Nephron (organoid): ENCODE measurements at regions not wholly inside any gene's neighbourhood (a gene's known extent, or its start where the extent isn't known, plus 50 kb on each side); places are given as distances from the start of the nearest gene placed in this dataset.
"Not testable (repeated sequence)": the region's sequence is repeated elsewhere in the genome, so short reads cannot be mapped to it uniquely, and the experiment has no call there.

Experiments
- H3K27ac Mint-ChIP-seq, 3 experiments: 2 replicates each; pipeline ENCODE4 v1.8.0; 2020; ENCODE audit warnings: mixed read lengths in 3 of 3, mild to moderate bottlenecking in 2 of 3, moderate library complexity in 1 of 3
- H3K27me3 Mint-ChIP-seq: 2 replicates; pipeline ENCODE4 v1.8.0; 2021; ENCODE audit warnings: low read depth, mild to moderate bottlenecking, moderate library complexity, mixed read lengths
- H3K36me3 Mint-ChIP-seq: 2 replicates; pipeline ENCODE4 v1.8.0; 2020; ENCODE audit warnings: low read depth, mixed read lengths
- H3K4me1 Mint-ChIP-seq: 2 replicates; pipeline ENCODE4 v1.8.0; 2020; ENCODE audit warnings: mixed read lengths
- H3K4me3 Mint-ChIP-seq, 3 experiments: 2 replicates each; pipeline ENCODE4 v1.8.0; 2020; ENCODE audit warnings: mild to moderate bottlenecking in 3 of 3, mixed read lengths in 3 of 3, moderate library complexity in 2 of 3
- H3K9me3 Mint-ChIP-seq: 2 replicates; pipeline ENCODE4 v1.8.0; 2020; ENCODE audit warnings: mixed read lengths
- TF ChIP-seq, protein P1 (sequence below), 3 experiments: fragments of 200-600 bp; sonication (generic); IDR thresholded peaks; one replicate each; pipeline ENCODE4 v1.5.0; 2021; ENCODE audit warnings: antibody characterized with exemption in 3 of 3; ENCODE audit not compliant: unreplicated experiment in 3 of 3

DNA sequence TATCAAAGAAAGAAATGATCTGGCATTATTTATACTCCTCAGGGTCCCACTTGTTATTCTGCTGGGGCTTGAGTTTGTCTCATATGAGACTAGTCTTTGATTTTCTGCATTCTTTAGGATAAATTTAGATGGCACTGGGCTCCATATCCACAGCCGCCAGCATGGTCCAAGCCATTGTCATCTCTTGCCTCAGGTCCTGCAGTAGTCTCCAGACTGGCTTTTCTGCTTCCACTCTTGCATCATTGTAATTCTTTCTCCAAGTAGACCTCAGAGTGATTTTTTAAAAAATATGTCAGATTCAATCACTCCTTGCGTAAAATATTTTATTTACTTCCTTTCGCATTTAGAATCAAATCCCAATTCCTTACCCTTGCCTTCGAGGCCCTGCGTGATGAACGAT is 50.4 kb upstream of the ST3GAL6 start:
- Mint-ChIP-seq H3K27me3 (no peaks in the 10 kb centered on the region), H3K36me3 (no peaks in the 10 kb centered on the region), H3K4me1 (peaks cover 17% of the 10 kb centered on the region), H3K4me3 (no peak overlapping the region), H3K27ac (no peak overlapping the region), H3K9me3 (no peaks in the 10 kb centered on the region)
- TF ChIP-seq, protein P1, sequence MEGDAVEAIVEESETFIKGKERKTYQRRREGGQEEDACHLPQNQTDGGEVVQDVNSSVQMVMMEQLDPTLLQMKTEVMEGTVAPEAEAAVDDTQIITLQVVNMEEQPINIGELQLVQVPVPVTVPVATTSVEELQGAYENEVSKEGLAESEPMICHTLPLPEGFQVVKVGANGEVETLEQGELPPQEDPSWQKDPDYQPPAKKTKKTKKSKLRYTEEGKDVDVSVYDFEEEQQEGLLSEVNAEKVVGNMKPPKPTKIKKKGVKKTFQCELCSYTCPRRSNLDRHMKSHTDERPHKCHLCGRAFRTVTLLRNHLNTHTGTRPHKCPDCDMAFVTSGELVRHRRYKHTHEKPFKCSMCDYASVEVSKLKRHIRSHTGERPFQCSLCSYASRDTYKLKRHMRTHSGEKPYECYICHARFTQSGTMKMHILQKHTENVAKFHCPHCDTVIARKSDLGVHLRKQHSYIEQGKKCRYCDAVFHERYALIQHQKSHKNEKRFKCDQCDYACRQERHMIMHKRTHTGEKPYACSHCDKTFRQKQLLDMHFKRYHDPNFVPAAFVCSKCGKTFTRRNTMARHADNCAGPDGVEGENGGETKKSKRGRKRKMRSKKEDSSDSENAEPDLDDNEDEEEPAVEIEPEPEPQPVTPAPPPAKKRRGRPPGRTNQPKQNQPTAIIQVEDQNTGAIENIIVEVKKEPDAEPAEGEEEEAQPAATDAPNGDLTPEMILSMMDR (IDR thresholded peaks at IDR 0.05; ENCODE audit: unreplicated experiment in 3 of 3): no peak

DNA sequence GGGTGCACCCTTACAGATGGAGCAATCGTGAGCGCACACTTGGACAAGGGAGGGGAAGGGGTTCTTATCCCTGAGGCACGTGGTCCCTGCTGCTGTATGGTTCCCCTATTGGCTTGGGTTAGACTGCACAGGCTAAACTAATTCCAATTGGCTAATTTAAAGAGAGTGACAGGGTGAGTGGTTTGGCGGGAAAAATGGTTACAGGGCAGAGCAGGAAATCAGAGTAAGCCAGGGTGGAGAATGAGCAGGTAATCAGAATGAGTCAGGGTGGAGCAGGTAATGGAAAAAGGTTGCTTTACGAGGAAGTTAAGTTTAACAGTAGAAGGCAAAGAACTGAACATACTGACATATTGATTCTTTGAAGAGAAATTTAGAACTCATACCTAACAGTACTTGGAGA is 49.8 kb upstream of the ST3GAL6 start:
- not testable (repeated sequence) for H3K27me3 Mint-ChIP-seq, H3K9me3 Mint-ChIP-seq, H3K4me3 Mint-ChIP-seq, H3K36me3 Mint-ChIP-seq, H3K27ac Mint-ChIP-seq
- H3K4me1 Mint-ChIP-seq: peaks cover 17% of the 10 kb centered on the region
